C4-2B (cell line): ENCODE measurements at regions not wholly inside any gene's neighbourhood (a gene's known extent, or its start where the extent isn't known, plus 50 kb on each side); places are given as distances from the start of the nearest gene placed in this dataset.
A peak's percentile ranks its signal among the peaks of the same experiment; 100 is the strongest.
"Not testable (repeated sequence)": the region's sequence is repeated elsewhere in the genome, so short reads cannot be mapped to it uniquely, and the experiment has no call there.

Source experiments
- H3K27ac ChIP-seq: fragments of 450-650 bp; 2 replicates; pipeline ENCODE4 v1.5.1; 2017
- CTCF ChIP-seq: fragments of 450-650 bp; conservative IDR thresholded peaks from 2 replicates; pipeline ENCODE4 v1.5.1; 2017; ENCODE audit warnings: mild to moderate bottlenecking
- ZFX ChIP-seq: fragments of 450-650 bp; IDR thresholded peaks from 2 replicates; pipeline ENCODE4 v1.6.1; 2017

- no peak overlapping the region for H3K27ac ChIP-seq
- TF ChIP-seq CTCF (no peak), ZFX (no peak)
These were observed 171.3 kb upstream of the ADGRL4 start for GRCh38 chr1:79177844-79178243.

- no peak for TF ChIP-seq CTCF
- no peak for TF ChIP-seq ZFX
- H3K27ac ChIP-seq: no peak overlapping the region
These were observed 154.5 kb upstream of the ADGRL4 start for GRCh38 chr1:79161077-79161476.

DNA sequence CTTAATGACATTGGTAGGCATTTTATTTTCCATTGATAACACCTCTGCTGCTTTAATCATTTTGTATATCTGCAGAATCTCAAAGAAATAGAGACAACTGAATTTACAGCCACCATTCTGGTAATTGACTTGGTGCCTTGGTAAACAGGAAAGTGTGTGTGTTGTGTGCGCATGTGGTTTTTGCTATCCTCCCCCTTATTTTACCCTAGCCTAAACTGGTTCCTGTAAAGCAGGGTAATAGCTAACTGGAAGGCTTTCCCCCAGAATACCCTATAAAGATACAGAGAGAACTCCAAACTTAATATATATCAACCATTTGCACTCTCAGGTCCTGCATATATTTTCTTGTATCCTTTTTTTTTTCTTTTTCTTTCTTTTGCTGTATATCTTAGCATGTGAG lies 149.5 kb upstream of the ADGRL4 start:
- TF ChIP-seq ZFX (no peak), CTCF (no peak)
- H3K27ac ChIP-seq: no peak overlapping the region

GRCh38 chr1:79151006-79151796 lies 144.7 kb upstream of the ADGRL4 start:
- no peak for TF ChIP-seq CTCF
- TF ChIP-seq ZFX: no peak
- no peak overlapping the region for H3K27ac ChIP-seq

- no peak overlapping the region for H3K27ac ChIP-seq
- no peak for TF ChIP-seq ZFX
- TF ChIP-seq CTCF: no peak
These were observed 144.0 kb upstream of the ADGRL4 start for GRCh38 chr1:79150576-79150975.

- H3K27ac ChIP-seq: not testable (repeated sequence)
These were observed 131.7 kb upstream of the ADGRL4 start for GRCh38 chr1:79138227-79138626.

GRCh38 chr1:79133774-79134364 lies 127.3 kb upstream of the ADGRL4 start:
- TF ChIP-seq ZFX (no peak), CTCF (no peak)

GRCh38 chr1:79131626-79132025 lies 125.1 kb upstream of the ADGRL4 start:
- TF ChIP-seq ZFX: no peak
- no peak overlapping the region for H3K27ac ChIP-seq

More at GRCh38 chr1:79133774-79134364, 127.3 kb upstream of the ADGRL4 start:
- H3K27ac ChIP-seq: peak overlapping the region; percentile 11; the same call in 1 of the 2 replicates
